ENCODE measurements at regions not wholly inside any gene's neighbourhood (a gene's known extent, or its start where the extent isn't known, plus 50 kb on each side); places are given as distances from the start of the nearest gene placed in this dataset.

GRCh38 chr14:44291366-44291915, 215.6 kb downstream of the FSCB start:
- DNase-seq, result no peak

GRCh38 chr14:44287858-44288257, 219.2 kb downstream of the FSCB start:
- DNase-seq, result no peak

- DNase-seq, result no peak
These were observed 220.9 kb downstream of the FSCB start for GRCh38 chr14:44286201-44286600.

GRCh38 chr14:44283836-44284235, 223.2 kb downstream of the FSCB start:
- no peak for DNase-seq

GRCh38 chr14:44279357-44279756, 227.7 kb downstream of the FSCB start:
- no peak for DNase-seq

GRCh38 chr14:44271637-44272036, 235.4 kb downstream of the FSCB start:
- DNase-seq, result no peak

- DNase-seq, result no peak
These were observed 236.1 kb downstream of the FSCB start for GRCh38 chr14:44271006-44271405.

- DNase-seq, result no peak
These were observed 241.8 kb downstream of the FSCB start for GRCh38 chr14:44265246-44265645.

GRCh38 chr14:44215660-44216059, 291.4 kb downstream of the FSCB start:
- DNase-seq, result no peak

- DNase-seq, result no peak
These were observed 295.4 kb downstream of the FSCB start for GRCh38 chr14:44211718-44212117.

- DNase-seq, result no peak
These were observed 302.8 kb downstream of the FSCB start for GRCh38 chr14:44204061-44204835.

- DNase-seq, result no peak
These were observed 326.1 kb downstream of the FSCB start for GRCh38 chr14:44180975-44181374.

- no peak for DNase-seq
These were observed 336.5 kb downstream of the FSCB start for GRCh38 chr14:44170556-44170955.

- DNase-seq, result no peak
These were observed 337.0 kb downstream of the FSCB start for GRCh38 chr14:44170101-44170500.

GRCh38 chr14:44168566-44168965, 338.5 kb downstream of the FSCB start:
- DNase-seq, result no peak

GRCh38 chr14:44166611-44167010, 340.5 kb downstream of the FSCB start:
- DNase-seq, result no peak

GRCh38 chr14:44165936-44166335, 341.1 kb downstream of the FSCB start:
- no peak for DNase-seq

- no peak for DNase-seq
These were observed 341.8 kb downstream of the FSCB start for GRCh38 chr14:44165286-44165685.

- no peak for DNase-seq
These were observed 343.1 kb downstream of the FSCB start for GRCh38 chr14:44163946-44164345.

- no peak for DNase-seq
These were observed 344.9 kb downstream of the FSCB start for GRCh38 chr14:44162197-44162596.

- no peak for DNase-seq
These were observed 352.2 kb downstream of the FSCB start for GRCh38 chr14:44154874-44155273.

GRCh38 chr14:44154446-44154845, 352.6 kb downstream of the FSCB start:
- DNase-seq, result no peak

- no peak for DNase-seq
These were observed 355.8 kb downstream of the FSCB start for GRCh38 chr14:44151130-44151820.

- no peak for DNase-seq
These were observed 357.5 kb downstream of the FSCB start for GRCh38 chr14:44149597-44149996.
